Neuronal stem cell (in vitro differentiated cells): ENCODE measurements at regions not wholly inside any gene's neighbourhood (a gene's known extent, or its start where the extent isn't known, plus 50 kb on each side); places are given as distances from the start of the nearest gene placed in this dataset.

Experiments
- DNase-seq: peaks from one replicate; pipeline ENCODE4 v3.0.0-alpha.2; 2013; ENCODE audit warnings: low spot score
- H2AFZ ChIP-seq: one replicate; pipeline ENCODE4 v1.6.1; 2013; ENCODE audit warnings: mild to moderate bottlenecking, low read length, inconsistent platforms
- H2AK5ac ChIP-seq: 2 replicates; pipeline ENCODE4 v1.6.1; 2013; ENCODE audit warnings: low read depth, mild to moderate bottlenecking, inconsistent platforms, low read length, moderate library complexity, mixed read lengths
- H2BK120ac ChIP-seq: 2 replicates; pipeline ENCODE4 v1.6.1; 2013; ENCODE audit warnings: low read depth, mild to moderate bottlenecking, inconsistent platforms, low read length, moderate library complexity, mixed read lengths
- H2BK12ac ChIP-seq: one replicate; pipeline ENCODE4 v1.6.1; 2013; ENCODE audit warnings: low read length, inconsistent platforms
- H2BK15ac ChIP-seq: 2 replicates; pipeline ENCODE4 v1.6.1; 2013; ENCODE audit warnings: mild to moderate bottlenecking, low read length, inconsistent platforms, mixed read lengths
- H2BK5ac ChIP-seq: one replicate; pipeline ENCODE4 v1.6.1; 2013; ENCODE audit warnings: inconsistent platforms, mild to moderate bottlenecking, low read length, moderate library complexity
- H3K14ac ChIP-seq: one replicate; pipeline ENCODE4 v1.6.1; 2013; ENCODE audit warnings: low read length, inconsistent platforms
- H3K18ac ChIP-seq: 2 replicates; pipeline ENCODE4 v1.6.1; 2013; ENCODE audit warnings: low read length, inconsistent platforms
- H3K23ac ChIP-seq: 2 replicates; pipeline ENCODE4 v1.6.1; 2013; ENCODE audit warnings: low read depth, mild to moderate bottlenecking, mixed read lengths, low read length, inconsistent platforms; ENCODE audit not compliant: poor library complexity
- H3K27ac ChIP-seq: replicated peaks from 3 replicates; pipeline ENCODE4 v1.5.1; 2013; ENCODE audit warnings: low read length, inconsistent platforms
- H3K27me3 ChIP-seq, 3 experiments: 2 replicates each; pipeline ENCODE4 v1.6.1; 2013; ENCODE audit warnings: low read length in 3 of 3, mild to moderate bottlenecking in 2 of 3, inconsistent platforms in 1 of 3, low read depth in 1 of 3, mixed read lengths in 1 of 3, moderate library complexity in 1 of 3; ENCODE audit not compliant: control insufficient read depth in 3 of 3, insufficient read depth in 3 of 3
- H3K36me3 ChIP-seq, 2 donors: replicated peaks in 1 of 2; 2 replicates each; pipeline ENCODE4 v1.6.1; 2013; ENCODE audit warnings: low read length in 2 of 2; ENCODE audit not compliant: control insufficient read depth in 2 of 2, insufficient read depth in 2 of 2
- H3K4ac ChIP-seq: 2 replicates; pipeline ENCODE4 v1.6.1; 2013; ENCODE audit warnings: inconsistent platforms, mild to moderate bottlenecking, low read length, moderate library complexity
- H3K4me1 ChIP-seq, 2 donors: 1 replicate in 1 of 2; 2 replicates in 1 of 2; pipeline ENCODE4 v1.6.1; 2013; ENCODE audit warnings: low read length in 2 of 2, low read depth in 1 of 2; ENCODE audit not compliant: control insufficient read depth in 2 of 2, insufficient read depth in 1 of 2
- H3K4me2 ChIP-seq: one replicate; pipeline ENCODE4 v1.6.1; 2013; ENCODE audit warnings: mild to moderate bottlenecking, low read length, inconsistent platforms; ENCODE audit not compliant: insufficient read depth, poor library complexity, severe bottlenecking
- H3K4me3 ChIP-seq, 2 donors: 2 replicates each; pipeline ENCODE4 v1.5.1; 2013; ENCODE audit warnings: low read length in 2 of 2, mild to moderate bottlenecking in 2 of 2, inconsistent platforms in 1 of 2, moderate library complexity in 1 of 2
- H3K79me1 ChIP-seq: one replicate; pipeline ENCODE4 v1.6.1; 2013; ENCODE audit warnings: low read depth, mild to moderate bottlenecking, inconsistent platforms, low read length, moderate library complexity
- H3K9ac ChIP-seq: one replicate; pipeline ENCODE4 v1.6.1; 2013; ENCODE audit warnings: mild to moderate bottlenecking, low read depth, low read length, inconsistent platforms; ENCODE audit not compliant: poor library complexity
- H3K9me3 ChIP-seq, 2 donors: replicated peaks in 1 of 2; 2 replicates each; pipeline versions ENCODE3 to v1.6.1; 2013; ENCODE audit warnings: low read length in 2 of 2, mild to moderate bottlenecking in 2 of 2, inconsistent platforms in 1 of 2, low read depth in 1 of 2, mixed read lengths in 1 of 2, moderate library complexity in 1 of 2; ENCODE audit not compliant: control insufficient read depth in 2 of 2, insufficient read depth in 1 of 2
- H4K8ac ChIP-seq: one replicate; pipeline ENCODE4 v1.6.1; 2013; ENCODE audit warnings: low read depth, mild to moderate bottlenecking, inconsistent platforms, low read length, moderate library complexity
- H4K91ac ChIP-seq: one replicate; pipeline ENCODE4 v1.6.1; 2013; ENCODE audit warnings: low read length, low read depth, mild to moderate bottlenecking, inconsistent platforms; ENCODE audit not compliant: poor library complexity
- WGBS, 2 donors: extraction: QIAGEN DNeasy Blood & Tissue Kit; methylation state at CpG; one replicate each; pipeline ENCODE4 v1.1.7; 2013; ENCODE audit warnings: missing lambda C conversion rate in 2 of 2, mixed read lengths in 1 of 2; ENCODE audit not compliant: insufficient read length in 2 of 2, insufficient replicate concordance in 1 of 2; ENCODE audit errors: extremely low coverage in 2 of 2; 5-methylcytosine and 5-hydroxymethylcytosine counted together

GRCh38 chr6:105804000-105804399 is 282.1 kb upstream of the PRDM1 start:
- Histone ChIP-seq H2BK15ac (no peak overlapping the region), H3K27me3 (no peaks in the 10 kb centered on the region), H3K14ac (no peak overlapping the region), H3K9ac (no peak overlapping the region), H3K4me1 (peaks cover 0 to 3% of the 10 kb centered on the region in 2 donors), H2BK12ac (no peak overlapping the region), H3K79me1 (no peaks in the 10 kb centered on the region), H3K9me3 (no peaks in the 10 kb centered on the region), H3K18ac (no peak overlapping the region), H3K4me3 (no peak overlapping the region), H2BK120ac (no peak overlapping the region), H3K36me3 (no peaks in the 10 kb centered on the region), H2AK5ac (no peak overlapping the region), H3K23ac (no peak overlapping the region), H4K91ac (no peak overlapping the region), H2BK5ac (no peak overlapping the region), H3K4ac (no peak overlapping the region), H3K4me2 (no peak overlapping the region), H4K8ac (no peak overlapping the region), H3K27ac (no peak overlapping the region), H2AFZ (no peak overlapping the region)
- WGBS, 2 donors: no CpG with 5 or more reads among the region's 1 CpG
- DNase-seq: no peak

- peaks cover 0 to 3% of the 10 kb centered on the region in 2 donors for H3K4me1 ChIP-seq
- H2BK5ac ChIP-seq: no peak overlapping the region
- no peaks in the 10 kb centered on the region for H3K9me3 ChIP-seq
- no peak overlapping the region for H2AFZ ChIP-seq
- H3K4me2 ChIP-seq: no peak overlapping the region
- no peak for DNase-seq
- no peak overlapping the region for H2AK5ac ChIP-seq
- no peak overlapping the region for H3K9ac ChIP-seq
- no peak overlapping the region for H2BK12ac ChIP-seq
- no peak overlapping the region for H3K4ac ChIP-seq
- no peaks in the 10 kb centered on the region for H3K27me3 ChIP-seq
- no peak overlapping the region for H4K8ac ChIP-seq
- H4K91ac ChIP-seq: no peak overlapping the region
- no peak overlapping the region for H3K23ac ChIP-seq
- H3K79me1 ChIP-seq: no peaks in the 10 kb centered on the region
- WGBS, 2 donors: no CpG with 5 or more reads among the region's 2 CpGs
- no peak overlapping the region for H3K18ac ChIP-seq
- no peak overlapping the region for H2BK120ac ChIP-seq
- H2BK15ac ChIP-seq: no peak overlapping the region
- no peak overlapping the region for H3K14ac ChIP-seq
- H3K4me3 ChIP-seq: no peak overlapping the region
- H3K36me3 ChIP-seq: no peaks in the 10 kb centered on the region
- no peak overlapping the region for H3K27ac ChIP-seq
Observed at GRCh38 chr6:105803442-105803841, 282.7 kb upstream of the PRDM1 start.

- no peaks in the 10 kb centered on the region for H3K9me3 ChIP-seq
- no peak overlapping the region for H3K4me3 ChIP-seq
- H3K36me3 ChIP-seq: no peaks in the 10 kb centered on the region
- H3K4me1 ChIP-seq: peaks cover 0 to 3% of the 10 kb centered on the region in 2 donors
- no peak overlapping the region for H4K91ac ChIP-seq
- no peak overlapping the region for H3K9ac ChIP-seq
- no peak overlapping the region for H2BK5ac ChIP-seq
- no peak overlapping the region for H4K8ac ChIP-seq
- no peak for DNase-seq
- no peak overlapping the region for H3K4me2 ChIP-seq
- H2BK12ac ChIP-seq: no peak overlapping the region
- H3K23ac ChIP-seq: no peak overlapping the region
- WGBS, 2 donors: no CpG with 5 or more reads among the region's 3 CpGs
- H3K4ac ChIP-seq: no peak overlapping the region
- H2AFZ ChIP-seq: no peak overlapping the region
- no peak overlapping the region for H3K27ac ChIP-seq
- no peaks in the 10 kb centered on the region for H3K79me1 ChIP-seq
- H3K27me3 ChIP-seq: no peaks in the 10 kb centered on the region
- H2AK5ac ChIP-seq: no peak overlapping the region
- H3K14ac ChIP-seq: no peak overlapping the region
- H2BK15ac ChIP-seq: no peak overlapping the region
- no peak overlapping the region for H2BK120ac ChIP-seq
- H3K18ac ChIP-seq: no peak overlapping the region
Observed at GRCh38 chr6:105802703-105803102, 283.4 kb upstream of the PRDM1 start.

- Histone ChIP-seq H2BK5ac (no peak overlapping the region), H2BK15ac (no peak overlapping the region), H3K4ac (no peak overlapping the region), H3K36me3 (no peaks in the 10 kb centered on the region), H2BK12ac (no peak overlapping the region), H4K8ac (no peak overlapping the region), H2AK5ac (no peak overlapping the region), H3K9ac (no peak overlapping the region), H3K23ac (no peak overlapping the region), H3K4me1 (peaks cover 0 to 3% of the 10 kb centered on the region in 2 donors), H3K27me3 (no peaks in the 10 kb centered on the region), H3K9me3 (no peaks in the 10 kb centered on the region), H3K18ac (no peak overlapping the region), H3K4me2 (no peak overlapping the region), H3K4me3 (no peak overlapping the region), H2BK120ac (no peak overlapping the region), H3K14ac (no peak overlapping the region), H3K79me1 (no peaks in the 10 kb centered on the region), H2AFZ (no peak overlapping the region), H4K91ac (no peak overlapping the region), H3K27ac (no peak overlapping the region)
- DNase-seq: no peak
- no CpG with 5 or more reads among the region's 2 CpGs for WGBS, 2 donors
Observed at GRCh38 chr6:105800871-105801270, 285.3 kb upstream of the PRDM1 start.
